ENCODE measurements at regions not wholly inside any gene's neighbourhood (a gene's known extent, or its start where the extent isn't known, plus 50 kb on each side); places are given as distances from the start of the nearest gene placed in this dataset.

DNA sequence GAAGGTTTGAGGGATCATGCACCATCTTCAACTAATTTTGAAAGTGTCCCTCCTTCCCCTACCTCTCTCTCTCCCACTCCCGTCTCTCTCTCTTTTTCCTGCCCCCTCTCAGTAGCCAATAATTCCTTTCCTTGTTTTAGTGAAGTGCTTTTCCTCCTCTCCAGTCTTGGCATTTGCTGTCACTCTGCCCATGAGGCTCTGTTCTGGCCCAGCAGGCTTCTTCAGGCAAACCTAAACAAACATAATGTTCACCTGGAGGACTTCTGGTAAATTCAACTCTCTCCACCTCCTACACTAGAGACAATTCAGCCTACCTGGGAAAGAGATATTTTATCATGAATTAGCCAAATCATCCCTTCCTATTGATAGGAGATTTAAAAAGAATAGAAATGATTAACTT is 86.6 kb upstream of the ADRA1D start:
- POLR2A ChIA-PET, result no interaction called here
- TF ChIP-seq FOXK2 (IDR thresholded peaks at IDR 0.05), result no peak
- TF ChIP-seq FOXA1 (IDR thresholded peaks at IDR 0.05), result no peak
- no peak for TF ChIP-seq L3MBTL2 (conservative IDR thresholded peaks at IDR 0.05)
- TF ChIP-seq, protein P1, sequence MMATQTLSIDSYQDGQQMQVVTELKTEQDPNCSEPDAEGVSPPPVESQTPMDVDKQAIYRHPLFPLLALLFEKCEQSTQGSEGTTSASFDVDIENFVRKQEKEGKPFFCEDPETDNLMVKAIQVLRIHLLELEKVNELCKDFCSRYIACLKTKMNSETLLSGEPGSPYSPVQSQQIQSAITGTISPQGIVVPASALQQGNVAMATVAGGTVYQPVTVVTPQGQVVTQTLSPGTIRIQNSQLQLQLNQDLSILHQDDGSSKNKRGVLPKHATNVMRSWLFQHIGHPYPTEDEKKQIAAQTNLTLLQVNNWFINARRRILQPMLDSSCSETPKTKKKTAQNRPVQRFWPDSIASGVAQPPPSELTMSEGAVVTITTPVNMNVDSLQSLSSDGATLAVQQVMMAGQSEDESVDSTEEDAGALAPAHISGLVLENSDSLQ (IDR thresholded peaks at IDR 0.05), result no peak
- TF ChIP-seq LEF1 (IDR thresholded peaks at IDR 0.05; ENCODE audit: borderline replicate concordance), result no peak
- TF ChIP-seq HDGF (IDR thresholded peaks at IDR 0.05; ENCODE audit: borderline replicate concordance), result no peak
- TF ChIP-seq SP1 (IDR thresholded peaks at IDR 0.05), result no peak
- no peak for TF ChIP-seq ELF4 (IDR thresholded peaks at IDR 0.05)
- no peak for TF ChIP-seq ARNT (IDR thresholded peaks at IDR 0.05)
- no peak for TF ChIP-seq BHLHE40 (IDR thresholded peaks at IDR 0.05; ENCODE audit: borderline replicate concordance)

DNA sequence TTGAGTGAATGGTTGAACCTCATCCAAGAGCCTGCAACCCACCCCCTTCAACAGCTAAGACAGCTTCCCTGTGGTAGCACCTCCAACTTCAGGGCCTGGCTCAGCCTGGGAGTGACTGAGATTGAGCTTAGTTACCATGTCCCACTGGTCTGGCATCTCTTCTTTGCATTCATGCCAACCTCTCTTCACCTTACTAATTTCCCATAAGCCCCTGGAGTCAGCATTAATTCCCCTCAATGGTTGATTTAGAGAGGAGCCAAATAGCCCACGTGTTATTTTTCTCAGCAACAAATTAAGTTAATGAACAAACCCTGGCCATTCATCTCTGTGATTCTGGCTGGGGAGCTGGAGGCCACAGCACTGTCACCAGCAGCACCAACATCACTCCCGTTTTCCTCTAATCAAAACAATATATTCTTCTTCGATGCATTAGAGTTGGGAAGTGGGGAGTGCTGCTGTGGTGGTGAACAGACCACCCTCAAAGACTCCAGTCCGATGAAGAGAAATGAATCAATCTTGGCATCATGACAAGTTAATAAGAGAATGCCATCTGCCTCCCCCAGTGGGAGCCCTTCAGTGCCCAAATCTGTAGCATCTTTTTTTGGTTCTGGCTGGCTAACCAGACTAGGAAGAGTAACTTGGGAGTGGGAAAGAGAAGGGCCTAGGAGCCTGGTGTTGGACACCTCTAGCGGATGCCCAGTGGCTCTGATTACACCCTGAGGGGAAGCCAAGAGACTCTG is 83.2 kb upstream of the ADRA1D start:
- no peak for DNase-seq (ENCODE audit: extremely low spot score)
- TF ChIP-seq LEF1 (IDR thresholded peaks at IDR 0.05; ENCODE audit: borderline replicate concordance) (no peak), NFRKB (IDR thresholded peaks at IDR 0.05) (no peak), BHLHE40 (IDR thresholded peaks at IDR 0.05; ENCODE audit: borderline replicate concordance) (no peak), CTBP1 (IDR thresholded peaks at IDR 0.05; ENCODE audit: borderline replicate concordance) (no peak), FOXM1 (IDR thresholded peaks at IDR 0.05; ENCODE audit: borderline replicate concordance) (no peak), SUZ12 (IDR thresholded peaks at IDR 0.05) (no peak), SP1 (IDR thresholded peaks at IDR 0.05) (no peak), FOXK2 (IDR thresholded peaks at IDR 0.05) (no peak), HDGF (IDR thresholded peaks at IDR 0.05; ENCODE audit: borderline replicate concordance) (no peak), ARNT (IDR thresholded peaks at IDR 0.05) (no peak), FOXA1 (IDR thresholded peaks at IDR 0.05) (no peak), L3MBTL2 (conservative IDR thresholded peaks at IDR 0.05) (no peak), ELF4 (IDR thresholded peaks at IDR 0.05) (no peak)
- TF ChIP-seq, protein P1 (IDR thresholded peaks at IDR 0.05), result no peak
- CTCF ChIA-PET, result no interaction called here
- POLR2A ChIA-PET, result no interaction called here

More for the DNA sequence above, 86.6 kb upstream of the ADRA1D start:
- DNase-seq (ENCODE audit: extremely low spot score), result no peak
- CTCF ChIA-PET, result no interaction called here

- CTCF ChIA-PET, result no interaction called here
- POLR2A ChIA-PET, result no interaction called here
- no peak for DNase-seq (ENCODE audit: extremely low spot score)
- TF ChIP-seq SP1 (IDR thresholded peaks at IDR 0.05) (no peak), ELF4 (IDR thresholded peaks at IDR 0.05) (no peak), CTBP1 (IDR thresholded peaks at IDR 0.05; ENCODE audit: borderline replicate concordance) (no peak), ZNF384 (IDR thresholded peaks at IDR 0.05) (no peak), NFRKB (IDR thresholded peaks at IDR 0.05) (no peak), SUZ12 (IDR thresholded peaks at IDR 0.05) (no peak), L3MBTL2 (conservative IDR thresholded peaks at IDR 0.05) (no peak), HDGF (IDR thresholded peaks at IDR 0.05; ENCODE audit: borderline replicate concordance) (no peak), BHLHE40 (IDR thresholded peaks at IDR 0.05; ENCODE audit: borderline replicate concordance) (no peak), ARNT (IDR thresholded peaks at IDR 0.05) (no peak)
- TF ChIP-seq, protein P1 (IDR thresholded peaks at IDR 0.05), result no peak
Measured at GRCh38 chr20:4330011-4330410, 80.9 kb upstream of the ADRA1D start.

DNA sequence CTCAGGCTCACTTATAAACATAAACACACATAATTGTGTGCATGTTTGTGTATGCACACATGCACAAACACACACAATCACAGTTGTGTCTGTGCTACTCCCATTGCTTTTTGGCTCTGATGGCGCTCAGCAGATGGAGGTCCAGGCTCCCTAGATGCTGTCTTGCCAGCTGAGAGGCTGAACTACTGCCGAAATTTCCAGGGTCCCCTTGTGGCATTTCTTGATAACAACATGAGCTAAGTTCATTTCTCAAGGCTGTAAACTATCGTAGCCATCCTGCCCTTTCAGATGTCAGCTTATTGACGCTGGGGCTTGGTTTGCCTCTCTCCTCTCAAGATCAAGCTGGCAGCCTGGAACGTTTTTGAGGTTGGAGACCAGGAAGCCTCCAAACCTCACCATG is 80.1 kb upstream of the ADRA1D start:
- no peak for DNase-seq (ENCODE audit: extremely low spot score)
- POLR2A ChIA-PET, result no interaction called here
- CTCF ChIA-PET, result no interaction called here
- TF ChIP-seq FOXA1 (IDR thresholded peaks at IDR 0.05) (no peak), HDGF (IDR thresholded peaks at IDR 0.05; ENCODE audit: borderline replicate concordance) (no peak), FOXM1 (IDR thresholded peaks at IDR 0.05; ENCODE audit: borderline replicate concordance) (no peak), FOXK2 (IDR thresholded peaks at IDR 0.05) (no peak), BHLHE40 (IDR thresholded peaks at IDR 0.05; ENCODE audit: borderline replicate concordance) (no peak), NFRKB (IDR thresholded peaks at IDR 0.05) (no peak), L3MBTL2 (conservative IDR thresholded peaks at IDR 0.05) (no peak), ZNF384 (IDR thresholded peaks at IDR 0.05) (no peak), CTBP1 (IDR thresholded peaks at IDR 0.05; ENCODE audit: borderline replicate concordance) (no peak)
- TF ChIP-seq, protein P1 (IDR thresholded peaks at IDR 0.05), result no peak

GRCh38 chr20:4328541-4328940 is 79.5 kb upstream of the ADRA1D start:
- no peak for DNase-seq (ENCODE audit: extremely low spot score)
- TF ChIP-seq, protein P1 (IDR thresholded peaks at IDR 0.05), result no peak
- no peak for TF ChIP-seq BHLHE40 (IDR thresholded peaks at IDR 0.05; ENCODE audit: borderline replicate concordance)
- TF ChIP-seq FOXA1 (IDR thresholded peaks at IDR 0.05), result no peak
- TF ChIP-seq FOXK2 (IDR thresholded peaks at IDR 0.05), result no peak
- no peak for TF ChIP-seq L3MBTL2 (conservative IDR thresholded peaks at IDR 0.05)
- no peak for TF ChIP-seq NFRKB (IDR thresholded peaks at IDR 0.05)
- no peak for TF ChIP-seq ARNT (IDR thresholded peaks at IDR 0.05)
- no peak for TF ChIP-seq SUZ12 (IDR thresholded peaks at IDR 0.05)
- TF ChIP-seq CTBP1 (IDR thresholded peaks at IDR 0.05; ENCODE audit: borderline replicate concordance), result no peak
- POLR2A ChIA-PET, result no interaction called here
- CTCF ChIA-PET, result no interaction called here
